Upper lobe of right lung (tissue), 1 donor: ENCODE measurements at regions not wholly inside any gene's neighbourhood (a gene's known extent, or its start where the extent isn't known, plus 50 kb on each side); places are given as distances from the start of the nearest gene placed in this dataset.
A peak's percentile ranks its signal among the peaks of the same experiment; 100 is the strongest.

Experiments used
- ATAC-seq: fragments of 200-7000 bp; cut with Tn5 transposase; one replicate; pipeline ENCODE4 v1.9.1; 2020; ENCODE audit warnings: mild to moderate bottlenecking, moderate library complexity
- DNase-seq: peaks from one replicate; pipeline ENCODE4 v3.0.0-alpha.2; 2020
- H3K27ac ChIP-seq: fragments of 200-600 bp; one replicate; pipeline ENCODE4 v1.8.0; 2022
- H3K27me3 ChIP-seq: fragments of 200-600 bp; one replicate; pipeline ENCODE4 v1.8.0; 2022; ENCODE audit warnings: mild to moderate bottlenecking
- H3K36me3 ChIP-seq: fragments of 200-600 bp; one replicate; pipeline ENCODE4 v1.8.0; 2022
- H3K4me1 ChIP-seq: fragments of 200-600 bp; one replicate; pipeline ENCODE4 v1.8.0; 2022
- H3K4me3 ChIP-seq: fragments of 200-600 bp; one replicate; pipeline ENCODE4 v1.8.0; 2022; ENCODE audit warnings: mild to moderate bottlenecking
- H3K9me3 ChIP-seq: fragments of 200-600 bp; one replicate; pipeline ENCODE4 v1.8.0; 2022
- CTCF ChIP-seq: fragments of 200-600 bp; IDR thresholded peaks from one replicate; pipeline ENCODE4 v1.8.0; 2022; ENCODE audit warnings: antibody characterized with exemption
- intact Hi-C: fragments of 100-400 bp; cut with DNase I; formaldehyde crosslinking; loops from one replicate; pipeline ENCODE4 v1.11.0; 2022
- donor health status: DM: no; HTN: yes; CAD: no; lungs with severe emphysema.

GRCh38 chr10:131674130-131674529 lies 226.7 kb upstream of the PPP2R2D start:
- no peaks in the 10 kb centered on the region for H3K4me1 ChIP-seq
- peaks cover 7% of the 10 kb centered on the region for H3K27me3 ChIP-seq
- no peaks in the 10 kb centered on the region for H3K9me3 ChIP-seq
- H3K4me3 ChIP-seq, result no peak overlapping the region
- peak; percentile 52 for DNase-seq
- no peak for ATAC-seq
- intact Hi-C loops, result no loop called here
- no peak overlapping the region for H3K27ac ChIP-seq
- no peak for TF ChIP-seq CTCF
- H3K36me3 ChIP-seq, result no peaks in the 10 kb centered on the region

- H3K9me3 ChIP-seq, result no peaks in the 10 kb centered on the region
- H3K4me3 ChIP-seq, result no peak overlapping the region
- no peaks in the 10 kb centered on the region for H3K36me3 ChIP-seq
- TF ChIP-seq CTCF, result no peak
- ATAC-seq, result no peak
- no peak overlapping the region for H3K27ac ChIP-seq
- no peaks in the 10 kb centered on the region for H3K4me1 ChIP-seq
- DNase-seq, result peak; percentile 57
- intact Hi-C loops, result no loop called here
- H3K27me3 ChIP-seq, result peaks cover 7% of the 10 kb centered on the region
These were observed 225.7 kb upstream of the PPP2R2D start for GRCh38 chr10:131675104-131675503.

GRCh38 chr10:131676046-131676799 lies 224.6 kb upstream of the PPP2R2D start:
- peak; percentile 36 for DNase-seq
- no peaks in the 10 kb centered on the region for H3K9me3 ChIP-seq
- no peak for TF ChIP-seq CTCF
- ATAC-seq, result no peak
- H3K4me1 ChIP-seq, result no peaks in the 10 kb centered on the region
- no peak overlapping the region for H3K27ac ChIP-seq
- intact Hi-C loops, result no loop called here
- H3K4me3 ChIP-seq, result no peak overlapping the region
- no peaks in the 10 kb centered on the region for H3K36me3 ChIP-seq
- H3K27me3 ChIP-seq, result peaks cover 7% of the 10 kb centered on the region

- ATAC-seq, result no peak
- Histone ChIP-seq H3K4me3 (no peak overlapping the region), H3K27ac (no peak overlapping the region), H3K27me3 (peaks cover 7% of the 10 kb centered on the region), H3K36me3 (no peaks in the 10 kb centered on the region), H3K9me3 (no peaks in the 10 kb centered on the region), H3K4me1 (no peaks in the 10 kb centered on the region)
- intact Hi-C loops, result no loop called here
- DNase-seq, result peak; percentile 40
- no peak for TF ChIP-seq CTCF
These were observed 223.9 kb upstream of the PPP2R2D start for GRCh38 chr10:131676800-131677421.

GRCh38 chr10:131677671-131678070 lies 223.1 kb upstream of the PPP2R2D start:
- peak; percentile 28 for DNase-seq
- Histone ChIP-seq H3K9me3 (no peaks in the 10 kb centered on the region), H3K36me3 (no peaks in the 10 kb centered on the region)

More at GRCh38 chr10:131677671-131678070, 223.1 kb upstream of the PPP2R2D start:
- intact Hi-C loops, result no loop called here
- Histone ChIP-seq H3K4me1 (no peaks in the 10 kb centered on the region), H3K4me3 (no peak overlapping the region), H3K27me3 (peaks cover 7% of the 10 kb centered on the region), H3K27ac (no peak overlapping the region)
- no peak for ATAC-seq
- no peak for TF ChIP-seq CTCF
